ENCODE measurements at regions not wholly inside any gene's neighbourhood (a gene's known extent, or its start where the extent isn't known, plus 50 kb on each side); places are given as distances from the start of the nearest gene placed in this dataset.

- WGBS, 4 donors: 73 to 96% (median 93%) methylated on average over 1 of the region's 1 CpG
- no peaks in the 10 kb centered on the region for H3K9me3 ChIP-seq (replicated peaks in 1 of 3)
- H3K4me1 ChIP-seq (replicated peaks in 1 of 2): no peaks in the 10 kb centered on the region
- intact Hi-C loops (cut with DNase I): no loop called here
- no peaks in the 10 kb centered on the region for H3K27me3 ChIP-seq
- H3K36me3 ChIP-seq (replicated peaks in 1 of 2): no peaks in the 10 kb centered on the region
- no peak for DNase-seq
- H3K27ac ChIP-seq: no peak overlapping the region
- TF ChIP-seq POLR2A (IDR thresholded peaks at IDR 0.05): no peak
- TF ChIP-seq, protein P1, sequence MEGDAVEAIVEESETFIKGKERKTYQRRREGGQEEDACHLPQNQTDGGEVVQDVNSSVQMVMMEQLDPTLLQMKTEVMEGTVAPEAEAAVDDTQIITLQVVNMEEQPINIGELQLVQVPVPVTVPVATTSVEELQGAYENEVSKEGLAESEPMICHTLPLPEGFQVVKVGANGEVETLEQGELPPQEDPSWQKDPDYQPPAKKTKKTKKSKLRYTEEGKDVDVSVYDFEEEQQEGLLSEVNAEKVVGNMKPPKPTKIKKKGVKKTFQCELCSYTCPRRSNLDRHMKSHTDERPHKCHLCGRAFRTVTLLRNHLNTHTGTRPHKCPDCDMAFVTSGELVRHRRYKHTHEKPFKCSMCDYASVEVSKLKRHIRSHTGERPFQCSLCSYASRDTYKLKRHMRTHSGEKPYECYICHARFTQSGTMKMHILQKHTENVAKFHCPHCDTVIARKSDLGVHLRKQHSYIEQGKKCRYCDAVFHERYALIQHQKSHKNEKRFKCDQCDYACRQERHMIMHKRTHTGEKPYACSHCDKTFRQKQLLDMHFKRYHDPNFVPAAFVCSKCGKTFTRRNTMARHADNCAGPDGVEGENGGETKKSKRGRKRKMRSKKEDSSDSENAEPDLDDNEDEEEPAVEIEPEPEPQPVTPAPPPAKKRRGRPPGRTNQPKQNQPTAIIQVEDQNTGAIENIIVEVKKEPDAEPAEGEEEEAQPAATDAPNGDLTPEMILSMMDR (IDR thresholded peaks at IDR 0.05): no peak
- no peak overlapping the region for H3K4me3 ChIP-seq
Measured at GRCh38 chr4:136383082-136383481, 1149.2 kb downstream of the PCDH18 start.

- no peak overlapping the region for H3K4me3 ChIP-seq
- H3K9me3 ChIP-seq (replicated peaks in 1 of 3): no peaks in the 10 kb centered on the region
- no peak overlapping the region for H3K27ac ChIP-seq
- no peaks in the 10 kb centered on the region for H3K4me1 ChIP-seq (replicated peaks in 1 of 2)
- intact Hi-C loops (cut with DNase I): no loop called here
- H3K27me3 ChIP-seq: no peaks in the 10 kb centered on the region
- TF ChIP-seq, protein P1 (IDR thresholded peaks at IDR 0.05): no peak
- no peak for TF ChIP-seq POLR2A (IDR thresholded peaks at IDR 0.05)
- H3K36me3 ChIP-seq (replicated peaks in 1 of 2): no peaks in the 10 kb centered on the region
- no peak for DNase-seq
- 77 to 93% (median 86%) methylated on average over 2 of the region's 2 CpGs for WGBS, 4 donors
Measured at GRCh38 chr4:136371231-136371630, 1161.1 kb downstream of the PCDH18 start.

- WGBS, 4 donors: 44 to 60% (median 55%) methylated on average over 2 of the region's 2 CpGs
- no peak overlapping the region for H3K27ac ChIP-seq
- no peaks in the 10 kb centered on the region for H3K27me3 ChIP-seq
- no peaks in the 10 kb centered on the region for H3K36me3 ChIP-seq (replicated peaks in 1 of 2)
- no peak for DNase-seq
- intact Hi-C loops (cut with DNase I): no loop called here
- H3K4me1 ChIP-seq (replicated peaks in 1 of 2): no peaks in the 10 kb centered on the region
- no peaks in the 10 kb centered on the region for H3K9me3 ChIP-seq (replicated peaks in 1 of 3)
- TF ChIP-seq, protein P1 (IDR thresholded peaks at IDR 0.05): no peak
- TF ChIP-seq POLR2A (IDR thresholded peaks at IDR 0.05): no peak
- no peak overlapping the region for H3K4me3 ChIP-seq
Measured at GRCh38 chr4:136369073-136369472, 1163.2 kb downstream of the PCDH18 start.

DNA sequence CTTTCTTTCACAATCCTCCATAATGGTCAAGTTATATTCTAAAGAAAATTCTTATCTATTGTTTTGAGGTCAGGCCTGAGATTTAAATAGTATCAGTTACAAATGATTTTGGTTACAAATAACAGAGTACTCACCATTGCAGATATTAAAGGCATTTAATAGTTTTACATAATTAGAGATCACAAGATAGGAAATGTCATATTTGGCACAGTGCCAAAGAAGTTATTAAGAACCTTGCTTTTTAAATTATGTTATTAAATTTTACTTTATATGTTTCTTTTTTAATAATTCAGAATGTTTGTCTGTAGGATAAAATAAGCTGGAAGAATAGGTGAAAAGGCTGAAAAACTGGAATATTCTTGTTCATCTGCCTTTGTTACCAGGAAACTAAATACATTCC, 1174.7 kb downstream of the PCDH18 start:
- Histone ChIP-seq H3K27me3 (no peaks in the 10 kb centered on the region), H3K27ac (no peak overlapping the region), H3K4me1 (replicated peaks in 1 of 2) (no peaks in the 10 kb centered on the region), H3K9me3 (replicated peaks in 1 of 3) (no peaks in the 10 kb centered on the region), H3K36me3 (replicated peaks in 1 of 2) (no peaks in the 10 kb centered on the region), H3K4me3 (no peak overlapping the region)
- intact Hi-C loops (cut with DNase I): no loop called here
- no peak for TF ChIP-seq POLR2A (IDR thresholded peaks at IDR 0.05)
- TF ChIP-seq, protein P1 (IDR thresholded peaks at IDR 0.05): no peak
- no peak for DNase-seq
